G401 (cell line): ENCODE measurements at regions not wholly inside any gene's neighbourhood (a gene's known extent, or its start where the extent isn't known, plus 50 kb on each side); places are given as distances from the start of the nearest gene placed in this dataset.
"Not testable (repeated sequence)": the region's sequence is repeated elsewhere in the genome, so short reads cannot be mapped to it uniquely, and the experiment has no call there.

Experiments used
- DNase-seq: peaks from one replicate; pipeline ENCODE4 v3.0.0-alpha.2; 2015; ENCODE audit warnings: low spot score
- in situ Hi-C: cut with HindIII; loops from 2 replicates; pipeline ENCODE4 v1.10.0; 2016; ENCODE audit warnings: low sequenced_read_pairs, mixed read lengths

DNA sequence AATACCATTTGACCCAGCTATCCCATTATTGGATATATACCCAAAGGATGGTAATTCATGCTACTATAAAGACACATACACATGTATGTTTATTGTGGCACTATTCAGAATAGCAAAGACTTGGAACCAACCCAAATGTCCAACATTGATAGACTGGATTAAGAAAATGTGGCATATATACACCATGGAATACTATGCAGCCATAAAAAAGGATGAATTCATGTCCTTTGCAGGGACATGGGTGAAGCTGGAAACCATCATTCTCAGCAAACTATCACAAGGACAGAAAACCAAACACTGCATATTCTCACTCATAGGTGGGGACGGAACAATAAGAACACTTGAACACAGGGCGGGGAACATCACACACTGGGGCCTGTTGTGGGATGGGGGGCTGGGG lies 431.4 kb downstream of the TFEC start:
- DNase-seq, in situ Hi-C loops: not testable (repeated sequence)

DNA sequence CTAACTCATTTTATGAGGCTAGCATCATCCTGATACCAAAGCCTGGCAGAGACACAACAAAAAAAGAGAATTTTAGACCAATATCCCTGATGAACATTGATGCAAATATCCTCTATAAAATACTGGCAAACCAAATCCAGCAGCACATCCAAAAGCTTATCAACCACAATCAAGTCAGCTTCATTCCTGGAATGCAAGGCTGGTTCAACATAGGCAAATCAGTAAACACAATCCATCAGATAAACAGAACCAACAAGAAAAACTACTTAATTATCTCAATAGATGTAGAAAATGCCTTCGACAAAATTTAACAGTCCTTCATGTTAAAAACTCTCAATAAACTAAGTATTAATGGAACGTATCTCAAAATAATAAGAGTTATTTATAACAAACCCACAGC lies 433.3 kb downstream of the TFEC start:
- in situ Hi-C loops, DNase-seq: not testable (repeated sequence)

DNA sequence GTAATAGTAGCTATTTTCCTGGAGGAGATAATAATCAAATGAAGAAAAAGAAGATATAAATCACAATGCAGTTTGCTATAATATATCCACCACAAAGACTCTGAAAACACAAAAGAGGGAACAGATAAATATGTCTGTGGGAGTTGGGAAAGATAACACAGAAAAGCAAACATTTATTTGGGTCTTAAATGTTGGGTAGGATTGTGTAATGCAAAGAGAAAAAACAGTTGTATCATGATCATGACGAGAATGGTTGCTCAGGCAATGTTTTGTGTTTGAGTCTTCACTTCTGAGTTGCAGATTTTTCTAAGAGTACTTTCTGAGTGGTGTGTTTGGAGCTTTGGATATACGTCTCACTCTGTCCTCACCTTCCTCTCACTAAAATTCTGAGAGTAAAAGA lies 437.5 kb downstream of the TFEC start:
- DNase-seq, result no peak
- in situ Hi-C loops, result no loop called here

DNA sequence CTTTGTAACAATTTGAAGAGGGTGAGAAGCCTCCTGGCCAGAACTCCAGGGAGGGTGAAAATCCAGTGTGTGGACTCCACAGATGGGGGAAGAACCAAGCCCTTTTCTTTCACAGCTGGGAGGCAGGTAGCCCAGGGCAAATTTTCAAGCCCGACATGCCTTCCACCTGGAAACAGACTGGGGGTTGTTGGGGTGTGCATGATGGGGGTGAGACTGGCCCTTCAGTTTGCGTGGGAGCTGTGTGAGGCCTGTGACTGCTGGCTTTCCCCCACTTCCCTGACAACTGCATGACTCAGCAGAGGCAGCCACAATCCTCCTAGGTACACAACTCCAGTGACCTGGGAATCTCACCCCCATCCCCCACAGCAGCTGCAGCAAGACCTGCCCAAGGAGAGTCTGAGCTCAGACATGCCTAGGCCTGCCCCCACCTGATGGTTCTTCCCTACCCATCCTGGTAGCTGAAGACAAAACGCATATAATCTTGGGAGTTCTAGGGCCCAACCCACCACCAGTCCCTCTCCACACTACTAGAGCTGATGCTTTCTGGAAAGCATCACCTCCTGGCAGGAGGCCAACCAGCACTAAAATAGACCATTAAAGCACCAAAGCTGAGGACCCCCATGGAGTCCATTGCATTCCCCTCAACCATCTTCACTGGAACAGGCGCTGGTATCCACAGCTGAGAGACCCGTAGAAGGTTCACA lies 445.4 kb downstream of the TFEC start:
- in situ Hi-C loops, result no loop called here
- DNase-seq, result no peak

DNA sequence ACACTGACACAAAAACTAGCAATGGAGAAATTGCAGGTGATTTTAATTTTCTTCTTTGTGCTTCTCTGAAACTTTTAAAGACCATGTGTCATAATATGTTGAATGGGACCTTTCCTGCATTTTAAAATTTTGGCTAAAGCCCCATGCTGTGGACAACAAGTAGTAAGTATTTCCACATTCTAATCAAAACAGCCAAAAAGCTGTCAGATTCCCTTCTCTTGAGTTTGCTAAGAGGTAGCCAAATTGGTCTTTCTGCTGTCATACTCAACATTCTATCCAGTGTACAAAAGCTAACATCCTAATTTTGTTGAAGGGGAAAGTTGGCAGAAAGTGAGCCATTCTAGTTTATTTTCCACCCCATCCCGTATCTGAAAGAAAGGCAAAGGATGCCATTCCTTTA lies 447.6 kb downstream of the TFEC start:
- in situ Hi-C loops, result no loop called here
- DNase-seq, result no peak

DNA sequence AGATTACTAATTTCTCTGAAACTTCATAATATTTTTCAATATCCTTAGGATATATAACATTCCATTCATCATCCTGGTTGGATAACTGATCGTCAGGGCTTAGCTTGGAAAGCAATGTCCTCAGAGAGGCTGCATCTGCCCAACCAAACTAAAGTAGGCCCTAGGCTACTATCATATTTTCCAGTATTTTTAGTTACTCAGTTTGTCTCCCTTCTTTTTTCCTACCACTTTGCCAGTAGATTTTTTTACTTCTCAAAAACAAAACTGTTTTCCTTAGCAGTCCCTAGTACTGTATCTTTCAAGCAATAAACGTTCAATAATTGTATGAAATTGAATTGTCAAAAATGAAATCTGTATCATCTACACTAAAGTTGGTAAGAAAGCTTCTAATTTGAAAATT lies 452.0 kb downstream of the TFEC start:
- DNase-seq, result no peak
- in situ Hi-C loops, result no loop called here

DNA sequence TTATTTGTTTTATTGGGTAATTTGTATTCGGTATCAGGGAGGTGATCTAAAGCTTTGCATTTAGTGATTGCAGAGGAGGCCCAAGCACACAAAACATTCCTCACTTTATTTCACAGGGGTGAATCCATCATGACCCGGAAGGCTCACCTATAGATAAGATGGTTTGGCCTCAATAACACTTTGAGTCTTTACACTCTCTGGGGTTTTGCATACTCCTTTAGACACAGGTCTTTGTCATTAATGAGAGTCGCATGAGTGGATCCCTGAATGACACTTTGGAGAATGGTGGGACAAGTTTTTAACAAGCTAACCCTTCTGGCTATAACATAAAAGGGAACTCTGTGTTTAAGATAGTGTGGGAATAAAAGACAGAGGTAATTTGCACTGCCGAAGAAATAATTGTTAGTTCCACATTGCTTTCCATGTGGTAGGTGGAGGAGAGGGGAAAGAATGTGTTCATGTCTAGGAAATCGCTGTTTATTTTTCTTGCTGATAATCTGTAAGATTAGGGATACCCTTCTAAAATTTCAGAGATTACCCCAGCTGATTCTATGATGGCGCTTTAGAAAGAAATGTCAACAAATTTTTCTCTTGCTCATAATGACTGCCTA lies 455.8 kb downstream of the TFEC start:
- in situ Hi-C loops, result no loop called here

DNA sequence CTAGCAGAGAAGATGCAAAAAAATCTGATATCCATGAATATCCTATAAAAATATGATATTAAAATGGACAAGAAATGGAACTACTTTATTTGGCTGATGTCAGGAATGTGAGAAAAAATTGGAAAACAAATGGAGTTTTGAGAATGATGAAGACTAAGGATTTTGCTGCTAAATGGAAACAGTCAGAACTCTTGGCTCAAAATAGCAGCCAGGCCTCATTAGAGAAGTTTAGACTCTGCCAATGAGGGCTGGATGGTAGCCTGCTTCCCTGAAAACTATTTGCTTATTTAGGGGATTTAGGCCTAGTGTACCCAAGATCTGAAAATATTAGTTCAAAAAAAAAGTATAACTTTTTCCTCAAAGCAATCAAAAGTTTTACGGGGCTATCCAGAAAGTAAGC lies 458.5 kb downstream of the TFEC start:
- in situ Hi-C loops, result no loop called here
- no peak for DNase-seq

More for the DNA sequence above, 455.8 kb downstream of the TFEC start:
- DNase-seq, result no peak

DNA sequence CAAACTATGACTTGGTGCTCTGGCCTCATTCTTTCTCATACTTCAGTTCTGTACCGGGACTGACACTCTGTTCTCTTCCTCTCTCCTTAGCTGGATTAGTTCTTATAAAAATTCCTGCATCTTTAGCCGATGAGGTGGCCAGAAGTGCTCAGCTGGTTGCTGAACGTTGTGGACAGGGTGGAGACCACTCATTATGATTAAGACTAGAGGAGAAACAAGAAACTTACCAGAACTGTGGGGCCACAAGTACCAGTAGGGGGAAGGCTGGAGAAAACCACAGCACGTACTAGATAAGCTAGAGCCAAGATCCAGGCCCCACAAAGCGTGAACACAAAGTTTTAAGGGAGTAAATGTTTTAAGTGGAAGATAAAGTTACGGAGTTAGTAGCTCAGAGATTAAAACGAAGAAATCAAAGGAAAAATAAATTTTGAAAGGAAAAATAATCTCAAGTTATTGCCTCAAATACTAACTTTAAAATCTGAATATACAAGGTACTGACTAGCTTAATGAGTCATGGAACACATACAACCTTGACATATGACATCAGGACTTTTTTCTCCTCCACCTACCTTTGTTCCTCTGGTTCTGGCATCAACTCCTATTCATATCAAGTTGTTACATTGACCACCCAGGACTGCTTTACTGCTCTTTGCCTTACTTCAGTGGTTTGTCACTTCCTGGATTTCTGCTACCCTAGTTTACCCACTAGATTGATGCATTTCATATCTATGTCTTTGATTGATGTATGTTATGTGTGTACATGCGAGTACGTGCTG lies 469.0 kb downstream of the TFEC start:
- in situ Hi-C loops, result no loop called here
- no peak for DNase-seq

DNA sequence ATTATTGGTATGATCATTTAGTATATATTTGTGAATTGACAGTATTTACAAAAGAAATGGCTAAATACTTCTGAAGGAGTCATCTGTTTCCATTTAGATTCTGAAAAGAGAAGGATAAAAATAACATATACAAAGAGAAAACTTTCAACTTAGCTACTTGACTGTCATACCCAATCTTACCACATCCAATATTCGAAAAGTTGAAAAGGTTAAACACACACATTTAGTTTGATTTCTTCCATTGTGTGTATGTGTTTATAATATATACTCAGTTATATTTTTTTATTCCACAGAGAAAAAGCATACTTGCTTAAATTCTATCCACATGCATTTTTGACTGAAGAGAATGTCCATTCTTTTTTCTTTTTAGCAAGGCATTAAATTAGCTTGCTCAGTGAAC lies 470.7 kb downstream of the TFEC start:
- in situ Hi-C loops, result no loop called here
- DNase-seq, result no peak

DNA sequence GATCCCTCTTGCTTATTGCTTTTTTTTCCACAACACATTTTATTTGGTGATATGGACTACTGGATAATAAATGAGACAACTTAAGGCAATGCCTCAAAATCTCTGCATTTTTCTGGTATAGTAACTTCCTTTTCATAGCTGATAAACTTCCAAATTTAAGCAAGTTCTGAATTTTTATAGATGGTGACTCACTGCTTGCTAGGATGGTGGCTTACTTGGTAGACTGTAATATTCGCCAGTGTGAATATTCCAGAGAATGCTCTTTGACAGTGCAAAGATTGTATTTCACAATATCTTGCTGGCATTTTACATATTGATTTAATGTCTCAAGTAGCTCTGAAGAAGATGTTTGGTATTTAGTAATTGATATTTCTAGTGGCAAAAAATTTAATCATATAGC lies 472.4 kb downstream of the TFEC start:
- DNase-seq, result no peak
- in situ Hi-C loops, result no loop called here

DNA sequence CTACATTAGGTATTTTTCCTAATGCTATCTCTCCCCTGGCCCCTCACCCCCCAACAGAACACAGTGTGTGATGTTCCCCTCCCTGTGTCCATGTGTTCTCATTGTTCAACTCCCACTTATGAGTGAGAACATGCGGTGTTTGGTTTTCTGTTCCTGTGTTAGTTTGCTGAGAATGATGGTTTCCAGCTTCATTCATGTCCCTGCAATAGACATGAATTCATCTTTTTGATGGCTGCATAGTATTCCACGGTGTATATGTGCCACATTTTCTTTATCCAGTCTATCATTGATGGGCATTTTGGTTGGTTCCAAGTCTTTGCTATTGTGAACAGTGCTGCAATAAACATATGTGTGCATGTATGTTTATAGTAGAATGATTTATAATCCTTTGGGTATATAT lies 473.3 kb downstream of the TFEC start:
- DNase-seq, in situ Hi-C loops: not testable (repeated sequence)

DNA sequence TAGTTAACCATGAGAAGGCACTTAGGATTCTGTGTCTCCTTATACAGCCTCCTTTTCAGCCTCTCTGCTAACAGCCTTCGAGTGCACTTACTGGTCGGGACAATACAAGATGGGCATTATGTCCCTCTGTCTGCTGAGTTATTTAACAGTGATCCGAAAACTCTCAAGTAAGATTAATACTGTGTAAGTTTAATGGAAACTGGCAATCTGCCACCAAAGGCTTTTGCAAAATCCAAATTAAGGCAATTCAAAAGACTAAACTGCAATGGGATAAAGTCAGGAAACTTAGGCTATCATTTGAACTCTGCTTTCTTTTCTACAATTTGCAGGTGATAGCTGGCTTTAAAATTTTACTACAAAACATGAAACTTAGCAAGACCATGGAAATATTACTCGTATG lies 477.8 kb downstream of the TFEC start:
- in situ Hi-C loops, result no loop called here
- no peak for DNase-seq

DNA sequence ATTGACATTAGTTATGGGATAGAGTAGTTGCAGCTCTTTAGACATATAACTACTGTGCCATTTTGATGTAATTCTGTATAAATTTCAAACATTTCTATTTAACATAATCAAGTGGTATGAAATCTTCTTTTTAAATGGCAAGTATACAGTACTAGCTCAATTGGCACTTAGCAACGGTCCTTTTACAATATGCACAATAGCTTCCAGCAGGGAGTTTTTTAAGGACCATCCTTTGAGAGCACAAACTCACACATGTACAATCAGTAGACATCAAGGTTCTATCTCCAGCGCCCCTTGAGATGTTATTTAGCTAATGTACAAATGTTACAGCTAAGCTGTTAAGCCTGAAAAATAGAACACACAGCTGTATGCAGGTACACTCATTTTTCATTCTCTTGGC lies 480.7 kb downstream of the TFEC start:
- no peak for DNase-seq
- in situ Hi-C loops, result no loop called here

DNA sequence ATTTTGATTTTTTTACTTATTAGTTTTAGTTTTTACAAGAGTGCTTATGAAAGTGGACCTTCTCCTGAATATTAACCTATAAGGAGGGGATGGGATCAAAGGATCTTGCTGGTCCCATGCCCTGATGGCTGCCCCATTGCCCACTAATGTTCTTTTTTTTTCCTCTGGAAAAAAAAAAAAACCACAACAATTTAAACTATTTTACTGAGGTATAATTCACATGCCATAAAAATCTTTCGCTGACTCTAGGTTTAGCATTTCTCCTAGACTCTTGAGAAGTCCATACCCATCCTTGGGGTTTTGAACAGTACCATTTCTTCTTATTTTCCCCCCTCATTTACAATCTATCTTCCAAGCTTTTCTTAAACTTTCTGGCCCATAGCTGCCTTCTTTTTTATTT lies 481.8 kb downstream of the TFEC start:
- in situ Hi-C loops, result no loop called here
- DNase-seq, result no peak

DNA sequence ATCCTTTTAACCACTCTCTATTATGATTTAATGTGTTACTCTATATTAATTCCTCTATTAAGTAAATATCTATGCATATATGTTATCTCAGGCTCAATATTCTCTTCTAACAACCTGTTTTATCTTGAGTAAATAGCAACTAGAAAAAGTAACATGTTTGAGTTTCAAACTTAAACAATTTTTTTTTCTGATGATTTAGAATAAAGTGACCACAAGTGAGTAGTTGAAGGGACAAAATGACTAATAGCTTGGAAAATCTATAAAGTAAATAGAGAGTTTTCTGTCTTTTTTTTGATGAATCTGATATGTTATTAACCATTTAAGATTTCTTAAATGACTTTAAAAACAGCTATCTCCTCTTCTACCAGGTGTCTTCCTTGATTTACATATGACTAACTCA lies 483.8 kb downstream of the TFEC start:
- no peak for DNase-seq
- in situ Hi-C loops, result no loop called here

DNA sequence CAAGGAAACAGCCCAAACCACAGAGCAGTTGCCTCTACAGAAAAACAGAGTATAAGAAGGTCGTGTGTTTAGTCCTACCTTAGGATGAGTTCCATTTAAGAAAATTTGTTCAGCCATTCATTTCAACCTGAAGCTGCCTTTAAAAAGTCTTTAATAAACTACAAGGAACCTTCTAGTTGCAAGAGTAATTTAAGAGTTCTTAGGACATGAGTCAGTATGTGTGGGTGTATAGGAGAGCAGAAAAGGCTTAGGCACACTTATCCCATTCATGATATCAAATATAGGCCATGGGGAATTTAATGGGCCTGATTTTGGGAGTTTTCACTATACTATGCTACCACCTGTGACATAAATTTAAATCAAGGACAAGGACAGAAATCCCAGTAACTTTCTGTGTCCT lies 496.8 kb downstream of the TFEC start:
- in situ Hi-C loops, result no loop called here
- no peak for DNase-seq

DNA sequence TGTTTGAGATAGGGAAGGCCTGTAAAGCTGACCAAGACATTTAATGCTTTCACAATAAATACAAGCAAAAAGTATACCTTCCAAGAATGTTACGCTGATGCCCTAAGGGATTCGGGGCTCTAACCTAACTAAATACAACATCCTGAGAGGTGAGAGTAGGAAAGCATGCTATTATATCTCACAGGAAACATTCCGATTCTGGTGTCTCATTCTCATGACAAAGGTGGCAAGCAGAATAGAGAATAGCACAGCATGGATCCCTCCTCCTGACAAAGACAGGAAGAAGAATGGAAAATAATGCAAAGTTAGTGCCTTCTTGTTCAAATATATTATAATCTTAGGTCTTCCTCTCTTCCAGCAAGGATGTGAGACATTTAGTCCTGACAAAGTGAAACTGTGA lies 504.3 kb downstream of the TFEC start:
- DNase-seq, result no peak
- in situ Hi-C loops, result no loop called here

DNA sequence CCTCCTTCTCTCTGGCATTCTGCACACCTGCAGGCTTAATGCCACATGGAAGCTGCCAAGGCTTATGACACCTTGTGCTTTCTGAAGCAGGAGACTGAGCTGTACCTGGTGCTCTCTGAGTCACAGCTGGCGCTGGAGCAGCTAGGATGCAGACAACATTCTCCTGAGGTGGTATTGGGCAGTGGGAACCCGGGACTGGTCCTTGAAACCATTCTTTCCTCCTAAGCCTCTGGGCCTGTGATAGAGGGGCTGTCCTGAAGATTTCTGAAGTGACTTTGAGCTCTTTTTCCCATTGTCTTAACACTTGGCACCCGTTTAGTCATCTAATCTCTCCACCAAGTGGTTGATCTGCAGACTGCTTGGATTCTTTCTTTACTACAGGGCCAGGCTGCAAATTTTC lies 508.4 kb downstream of the TFEC start:
- no peak for DNase-seq
- in situ Hi-C loops, result no loop called here

DNA sequence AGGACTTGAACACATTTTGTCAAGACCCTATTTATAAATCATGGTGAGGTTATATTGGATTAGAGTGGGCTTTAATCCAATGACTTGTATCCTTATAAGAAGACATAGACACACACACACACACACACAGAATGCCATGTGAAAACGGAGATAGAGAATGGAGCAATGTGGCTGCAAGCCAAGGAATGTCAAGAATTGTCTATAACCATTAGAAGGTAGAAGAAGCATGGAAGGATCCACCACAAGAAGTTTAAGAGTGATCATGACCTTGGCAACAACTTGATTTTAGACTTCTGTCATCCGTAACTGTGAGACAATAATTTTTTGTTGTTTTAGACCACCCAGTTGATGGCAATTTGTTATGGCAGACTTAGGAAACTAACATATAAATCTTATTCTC lies 514.2 kb downstream of the TFEC start:
- in situ Hi-C loops, result no loop called here
- no peak for DNase-seq

DNA sequence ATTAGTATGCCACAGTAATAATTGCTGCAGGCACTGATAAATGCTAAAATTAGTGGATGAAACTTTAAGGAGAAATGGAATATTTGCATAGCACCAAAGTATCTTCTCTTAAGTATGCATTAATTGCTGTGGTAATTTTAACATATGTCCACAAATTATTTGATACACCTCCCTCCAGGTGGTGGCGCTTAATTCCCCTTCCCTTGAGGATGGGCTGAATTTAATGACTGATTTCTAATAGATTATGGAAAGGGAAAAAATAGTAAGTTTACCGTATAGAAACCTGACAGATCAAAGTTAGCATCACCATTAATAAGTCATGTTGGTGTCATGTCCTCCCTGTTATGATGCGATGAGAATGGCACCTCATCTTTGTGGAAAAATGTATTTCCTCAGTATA lies 519.2 kb downstream of the TFEC start:
- no peak for DNase-seq
- in situ Hi-C loops, result no loop called here
